ENCODE measurements at regions not wholly inside any gene's neighbourhood (a gene's known extent, or its start where the extent isn't known, plus 50 kb on each side); places are given as distances from the start of the nearest gene placed in this dataset.

- TF ChIP-seq REST (IDR thresholded peaks at IDR 0.05; ENCODE audit: insufficient read depth in 1 of 2, low read depth in 2 of 2, low read length in 1 of 2) (no peak), TCF7L2 (IDR thresholded peaks at IDR 0.05; ENCODE audit: low read depth, low read length) (no peak)
- ATAC-seq (no peak), DNase-seq (ENCODE audit: low read depth, low spot score) (no peak)
- no peak overlapping the region for H3K4me3 ChIP-seq (ENCODE audit: low read depth in 2 of 2, low read length in 2 of 2)
- no peaks in the 10 kb centered on the region for H3K4me1 ChIP-seq (ENCODE audit: control insufficient read depth, insufficient read depth, low read length)
- ChIA-PET CTCF (no interaction called here), POLR2A (no interaction called here)
- H3K27me3 ChIP-seq (ENCODE audit: control insufficient read depth, insufficient read depth, low read length) = no peaks in the 10 kb centered on the region
- H3K27ac ChIP-seq (ENCODE audit: low read length) = no peak overlapping the region
- no peaks in the 10 kb centered on the region for H3K36me3 ChIP-seq (ENCODE audit: control insufficient read depth, insufficient read depth, low read length)
- H3K9me3 ChIP-seq (ENCODE audit: control insufficient read depth, insufficient read depth, low read depth, low read length) = no peaks in the 10 kb centered on the region; the same call in 1 of the 2 replicates
- intact Hi-C loops (cut with micrococcal nuclease; ENCODE audit: unreplicated experiment) (loop anchor here (10.0 kb wide), 1 partner anchor 197 kb away; no protein-coding TSS in a partner anchor), in situ Hi-C loops (cut with HindIII; ENCODE audit: low pct_unique_long_range_greater_than_20kb, low sequenced_read_pairs) (no loop called here)
- BruUV-seq (replicated peaks) = no TSS peak
Measured at GRCh38 chr6:21931641-21932335, 338.2 kb downstream of the SOX4 start.

DNA sequence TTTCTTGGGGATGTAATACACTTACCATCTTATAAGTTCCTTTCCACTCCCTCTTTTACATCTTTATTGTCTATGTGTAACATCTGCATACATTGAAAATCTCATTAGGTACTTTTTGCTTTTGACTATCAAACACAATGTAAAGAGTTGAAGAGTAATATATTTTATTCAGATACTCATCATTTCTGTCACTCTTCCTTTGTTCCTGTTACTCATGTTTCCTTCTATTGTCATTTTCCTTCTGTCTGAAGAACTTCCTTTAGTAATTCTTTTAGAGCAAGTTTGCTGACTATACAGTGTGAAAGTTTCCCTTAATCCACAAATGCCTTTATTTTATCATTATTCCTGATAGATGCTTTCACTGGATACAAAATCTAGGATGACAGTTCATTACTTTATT, 339.8 kb downstream of the SOX4 start:
- H3K9me3 ChIP-seq (ENCODE audit: control insufficient read depth, insufficient read depth, low read depth, low read length) = no peaks in the 10 kb centered on the region; the same call in 1 of the 2 replicates
- CTCF ChIA-PET = no interaction called here
- no peaks in the 10 kb centered on the region for H3K36me3 ChIP-seq (ENCODE audit: control insufficient read depth, insufficient read depth, low read length)
- no TSS peak for BruUV-seq (replicated peaks)
- POLR2A ChIA-PET = no interaction called here
- DNase-seq (ENCODE audit: low read depth, low spot score) = no peak
- ATAC-seq = no peak
- no peak for TF ChIP-seq POLR2AphosphoS5 (IDR thresholded peaks at IDR 0.05; ENCODE audit: low read depth, low read length)
- TF ChIP-seq SIN3A (IDR thresholded peaks at IDR 0.05; ENCODE audit: borderline replicate concordance, insufficient read depth, low read depth, low read length) = no peak
- TF ChIP-seq, protein P1, sequence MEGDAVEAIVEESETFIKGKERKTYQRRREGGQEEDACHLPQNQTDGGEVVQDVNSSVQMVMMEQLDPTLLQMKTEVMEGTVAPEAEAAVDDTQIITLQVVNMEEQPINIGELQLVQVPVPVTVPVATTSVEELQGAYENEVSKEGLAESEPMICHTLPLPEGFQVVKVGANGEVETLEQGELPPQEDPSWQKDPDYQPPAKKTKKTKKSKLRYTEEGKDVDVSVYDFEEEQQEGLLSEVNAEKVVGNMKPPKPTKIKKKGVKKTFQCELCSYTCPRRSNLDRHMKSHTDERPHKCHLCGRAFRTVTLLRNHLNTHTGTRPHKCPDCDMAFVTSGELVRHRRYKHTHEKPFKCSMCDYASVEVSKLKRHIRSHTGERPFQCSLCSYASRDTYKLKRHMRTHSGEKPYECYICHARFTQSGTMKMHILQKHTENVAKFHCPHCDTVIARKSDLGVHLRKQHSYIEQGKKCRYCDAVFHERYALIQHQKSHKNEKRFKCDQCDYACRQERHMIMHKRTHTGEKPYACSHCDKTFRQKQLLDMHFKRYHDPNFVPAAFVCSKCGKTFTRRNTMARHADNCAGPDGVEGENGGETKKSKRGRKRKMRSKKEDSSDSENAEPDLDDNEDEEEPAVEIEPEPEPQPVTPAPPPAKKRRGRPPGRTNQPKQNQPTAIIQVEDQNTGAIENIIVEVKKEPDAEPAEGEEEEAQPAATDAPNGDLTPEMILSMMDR (IDR thresholded peaks at IDR 0.05) = no peak
- no peak for TF ChIP-seq TCF7L2 (IDR thresholded peaks at IDR 0.05; ENCODE audit: low read depth, low read length)
- TF ChIP-seq REST (IDR thresholded peaks at IDR 0.05; ENCODE audit: insufficient read depth in 1 of 2, low read depth in 2 of 2, low read length in 1 of 2) = no peak
- intact Hi-C loops (cut with micrococcal nuclease; ENCODE audit: unreplicated experiment) = loop anchor here (10.0 kb wide), 1 partner anchor 199 kb away; no protein-coding TSS in a partner anchor
- in situ Hi-C loops (cut with HindIII; ENCODE audit: low pct_unique_long_range_greater_than_20kb, low sequenced_read_pairs) = no loop called here
- no peaks in the 10 kb centered on the region for H3K27me3 ChIP-seq (ENCODE audit: control insufficient read depth, insufficient read depth, low read length)
- no peaks in the 10 kb centered on the region for H3K4me1 ChIP-seq (ENCODE audit: control insufficient read depth, insufficient read depth, low read length)
- no peak overlapping the region for H3K4me3 ChIP-seq (ENCODE audit: low read depth in 2 of 2, low read length in 2 of 2)
- no peak overlapping the region for H3K27ac ChIP-seq (ENCODE audit: low read length)
